ENCODE measurements at regions not wholly inside any gene's neighbourhood (a gene's known extent, or its start where the extent isn't known, plus 50 kb on each side); places are given as distances from the start of the nearest gene placed in this dataset.

DNA sequence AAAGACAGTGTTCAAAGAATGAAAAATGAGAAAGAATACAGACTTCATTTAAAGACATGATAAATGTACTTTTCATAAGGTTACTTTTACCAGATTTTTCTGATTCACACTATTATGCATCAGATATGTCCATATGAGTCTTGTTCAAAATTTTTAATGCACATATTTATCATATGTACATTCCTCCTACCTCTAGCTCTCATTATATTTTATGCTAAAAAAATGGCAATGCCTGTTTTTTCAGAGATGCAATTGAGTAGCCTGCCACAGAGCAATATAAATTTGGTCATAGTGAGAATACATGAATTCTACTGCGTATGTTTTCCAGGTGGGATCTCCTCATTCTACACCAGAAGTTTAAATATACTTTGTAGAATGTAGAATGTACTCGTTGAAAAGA lies 807.0 kb upstream of the SLITRK6 start:
- no peak for TF ChIP-seq ZZZ3 (CRISPR knock-in tag; IDR thresholded peaks at IDR 0.05; ENCODE audit: borderline replicate concordance)
- TF ChIP-seq, protein P1, sequence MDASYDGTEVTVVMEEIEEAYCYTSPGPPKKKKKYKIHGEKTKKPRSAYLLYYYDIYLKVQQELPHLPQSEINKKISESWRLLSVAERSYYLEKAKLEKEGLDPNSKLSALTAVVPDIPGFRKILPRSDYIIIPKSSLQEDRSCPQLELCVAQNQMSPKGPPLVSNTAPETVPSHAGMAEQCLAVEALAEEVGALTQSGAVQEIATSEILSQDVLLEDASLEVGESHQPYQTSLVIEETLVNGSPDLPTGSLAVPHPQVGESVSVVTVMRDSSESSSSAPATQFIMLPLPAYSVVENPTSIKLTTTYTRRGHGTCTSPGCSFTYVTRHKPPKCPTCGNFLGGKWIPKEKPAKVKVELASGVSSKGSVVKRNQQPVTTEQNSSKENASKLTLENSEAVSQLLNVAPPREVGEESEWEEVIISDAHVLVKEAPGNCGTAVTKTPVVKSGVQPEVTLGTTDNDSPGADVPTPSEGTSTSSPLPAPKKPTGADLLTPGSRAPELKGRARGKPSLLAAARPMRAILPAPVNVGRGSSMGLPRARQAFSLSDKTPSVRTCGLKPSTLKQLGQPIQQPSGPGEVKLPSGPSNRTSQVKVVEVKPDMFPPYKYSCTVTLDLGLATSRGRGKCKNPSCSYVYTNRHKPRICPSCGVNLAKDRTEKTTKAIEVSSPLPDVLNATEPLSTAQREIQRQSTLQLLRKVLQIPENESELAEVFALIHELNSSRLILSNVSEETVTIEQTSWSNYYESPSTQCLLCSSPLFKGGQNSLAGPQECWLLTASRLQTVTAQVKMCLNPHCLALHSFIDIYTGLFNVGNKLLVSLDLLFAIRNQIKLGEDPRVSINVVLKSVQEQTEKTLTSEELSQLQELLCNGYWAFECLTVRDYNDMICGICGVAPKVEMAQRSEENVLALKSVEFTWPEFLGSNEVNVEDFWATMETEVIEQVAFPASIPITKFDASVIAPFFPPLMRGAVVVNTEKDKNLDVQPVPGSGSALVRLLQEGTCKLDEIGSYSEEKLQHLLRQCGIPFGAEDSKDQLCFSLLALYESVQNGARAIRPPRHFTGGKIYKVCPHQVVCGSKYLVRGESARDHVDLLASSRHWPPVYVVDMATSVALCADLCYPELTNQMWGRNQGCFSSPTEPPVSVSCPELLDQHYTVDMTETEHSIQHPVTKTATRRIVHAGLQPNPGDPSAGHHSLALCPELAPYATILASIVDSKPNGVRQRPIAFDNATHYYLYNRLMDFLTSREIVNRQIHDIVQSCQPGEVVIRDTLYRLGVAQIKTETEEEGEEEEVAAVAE (CRISPR knock-in tag; IDR thresholded peaks at IDR 0.05; ENCODE audit: borderline replicate concordance), result no peak
- TF ChIP-seq, protein P2, sequence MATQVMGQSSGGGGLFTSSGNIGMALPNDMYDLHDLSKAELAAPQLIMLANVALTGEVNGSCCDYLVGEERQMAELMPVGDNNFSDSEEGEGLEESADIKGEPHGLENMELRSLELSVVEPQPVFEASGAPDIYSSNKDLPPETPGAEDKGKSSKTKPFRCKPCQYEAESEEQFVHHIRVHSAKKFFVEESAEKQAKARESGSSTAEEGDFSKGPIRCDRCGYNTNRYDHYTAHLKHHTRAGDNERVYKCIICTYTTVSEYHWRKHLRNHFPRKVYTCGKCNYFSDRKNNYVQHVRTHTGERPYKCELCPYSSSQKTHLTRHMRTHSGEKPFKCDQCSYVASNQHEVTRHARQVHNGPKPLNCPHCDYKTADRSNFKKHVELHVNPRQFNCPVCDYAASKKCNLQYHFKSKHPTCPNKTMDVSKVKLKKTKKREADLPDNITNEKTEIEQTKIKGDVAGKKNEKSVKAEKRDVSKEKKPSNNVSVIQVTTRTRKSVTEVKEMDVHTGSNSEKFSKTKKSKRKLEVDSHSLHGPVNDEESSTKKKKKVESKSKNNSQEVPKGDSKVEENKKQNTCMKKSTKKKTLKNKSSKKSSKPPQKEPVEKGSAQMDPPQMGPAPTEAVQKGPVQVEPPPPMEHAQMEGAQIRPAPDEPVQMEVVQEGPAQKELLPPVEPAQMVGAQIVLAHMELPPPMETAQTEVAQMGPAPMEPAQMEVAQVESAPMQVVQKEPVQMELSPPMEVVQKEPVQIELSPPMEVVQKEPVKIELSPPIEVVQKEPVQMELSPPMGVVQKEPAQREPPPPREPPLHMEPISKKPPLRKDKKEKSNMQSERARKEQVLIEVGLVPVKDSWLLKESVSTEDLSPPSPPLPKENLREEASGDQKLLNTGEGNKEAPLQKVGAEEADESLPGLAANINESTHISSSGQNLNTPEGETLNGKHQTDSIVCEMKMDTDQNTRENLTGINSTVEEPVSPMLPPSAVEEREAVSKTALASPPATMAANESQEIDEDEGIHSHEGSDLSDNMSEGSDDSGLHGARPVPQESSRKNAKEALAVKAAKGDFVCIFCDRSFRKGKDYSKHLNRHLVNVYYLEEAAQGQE (IDR thresholded peaks at IDR 0.05; ENCODE audit: borderline replicate concordance in 1 of 2, low read depth in 1 of 2, low read length in 2 of 2), result no peak
- no peak for TF ChIP-seq HNRNPH1 (optimal IDR thresholded peaks at IDR 0.05; ENCODE audit: low read depth, low read length)
- no peak for TF ChIP-seq NFE2L1 (CRISPR knock-in tag; IDR thresholded peaks at IDR 0.05; ENCODE audit: borderline replicate concordance)
- no peak for TF ChIP-seq MAFG (CRISPR knock-in tag; IDR thresholded peaks at IDR 0.05)
- no peak for TF ChIP-seq ZNF589 (CRISPR knock-in tag; conservative IDR thresholded peaks at IDR 0.05)
- TF ChIP-seq MYC (CRISPR knock-in tag; IDR thresholded peaks at IDR 0.05; ENCODE audit: borderline replicate concordance), result no peak
- TF ChIP-seq ZNF782 (CRISPR knock-in tag; IDR thresholded peaks at IDR 0.05; ENCODE audit: borderline replicate concordance), result no peak
- TF ChIP-seq, protein P3, sequence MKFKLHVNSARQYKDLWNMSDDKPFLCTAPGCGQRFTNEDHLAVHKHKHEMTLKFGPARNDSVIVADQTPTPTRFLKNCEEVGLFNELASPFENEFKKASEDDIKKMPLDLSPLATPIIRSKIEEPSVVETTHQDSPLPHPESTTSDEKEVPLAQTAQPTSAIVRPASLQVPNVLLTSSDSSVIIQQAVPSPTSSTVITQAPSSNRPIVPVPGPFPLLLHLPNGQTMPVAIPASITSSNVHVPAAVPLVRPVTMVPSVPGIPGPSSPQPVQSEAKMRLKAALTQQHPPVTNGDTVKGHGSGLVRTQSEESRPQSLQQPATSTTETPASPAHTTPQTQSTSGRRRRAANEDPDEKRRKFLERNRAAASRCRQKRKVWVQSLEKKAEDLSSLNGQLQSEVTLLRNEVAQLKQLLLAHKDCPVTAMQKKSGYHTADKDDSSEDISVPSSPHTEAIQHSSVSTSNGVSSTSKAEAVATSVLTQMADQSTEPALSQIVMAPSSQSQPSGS (CRISPR knock-in tag; IDR thresholded peaks at IDR 0.05), result no peak
- TF ChIP-seq, protein P4, sequence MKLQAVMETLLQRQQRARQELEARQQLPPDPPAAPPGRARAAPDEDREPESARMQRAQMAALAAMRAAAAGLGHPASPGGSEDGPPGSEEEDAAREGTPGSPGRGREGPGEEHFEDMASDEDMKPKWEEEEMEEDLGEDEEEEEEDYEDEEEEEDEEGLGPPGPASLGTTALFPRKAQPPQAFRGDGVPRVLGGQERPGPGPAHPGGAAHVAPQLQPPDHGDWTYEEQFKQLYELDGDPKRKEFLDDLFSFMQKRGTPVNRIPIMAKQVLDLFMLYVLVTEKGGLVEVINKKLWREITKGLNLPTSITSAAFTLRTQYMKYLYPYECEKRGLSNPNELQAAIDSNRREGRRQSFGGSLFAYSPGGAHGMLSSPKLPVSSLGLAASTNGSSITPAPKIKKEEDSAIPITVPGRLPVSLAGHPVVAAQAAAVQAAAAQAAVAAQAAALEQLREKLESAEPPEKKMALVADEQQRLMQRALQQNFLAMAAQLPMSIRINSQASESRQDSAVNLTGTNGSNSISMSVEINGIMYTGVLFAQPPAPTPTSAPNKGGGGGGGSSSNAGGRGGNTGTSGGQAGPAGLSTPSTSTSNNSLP (IDR thresholded peaks at IDR 0.05; ENCODE audit: low read depth, low read length), result no peak
- TF ChIP-seq ZNF121 (CRISPR knock-in tag; IDR thresholded peaks at IDR 0.05), result no peak

Measured in HepG2 (cell line).